ENCODE measurements at regions not wholly inside any gene's neighbourhood (a gene's known extent, or its start where the extent isn't known, plus 50 kb on each side); places are given as distances from the start of the nearest gene placed in this dataset.

DNA sequence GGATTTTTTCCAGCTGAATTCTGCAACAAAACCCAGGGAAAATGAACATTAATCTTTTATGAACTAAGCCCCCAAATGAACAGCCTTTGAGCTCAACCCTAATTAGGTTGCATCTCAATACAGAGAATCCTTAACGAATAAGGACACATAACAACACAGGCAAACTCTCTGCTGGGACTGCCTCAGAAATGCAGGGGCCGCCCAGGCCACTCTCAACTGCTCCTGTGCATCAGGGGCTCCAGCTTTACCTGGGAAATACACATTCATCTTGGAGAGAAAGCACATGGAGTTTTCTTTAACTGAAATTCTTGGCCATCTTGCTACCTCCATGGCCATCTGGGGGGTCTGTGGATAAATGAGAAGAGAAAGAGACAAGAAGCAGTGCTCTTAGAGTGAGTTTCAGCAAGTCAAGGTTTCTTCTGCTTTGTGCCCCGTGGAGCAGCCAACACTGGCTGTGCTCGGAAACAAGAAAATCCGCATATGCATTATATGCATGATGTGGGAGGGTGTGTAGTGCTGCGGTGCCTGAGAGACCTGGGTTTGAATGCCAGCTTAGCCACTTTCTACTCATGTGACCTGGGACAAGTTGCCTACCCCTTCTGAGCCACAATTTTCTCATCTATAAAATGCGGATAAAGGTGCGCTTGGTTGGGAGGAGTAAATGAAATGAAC lies 81.9 kb upstream of the RCN1 start:
- no peak overlapping the region for H3K4me3 ChIP-seq (ENCODE audit: low read length, poor library complexity, severe bottlenecking)
- H3K9me3 ChIP-seq (ENCODE audit: insufficient read depth, low read depth, low read length) = no peaks in the 10 kb centered on the region
- no peaks in the 10 kb centered on the region for H3K36me3 ChIP-seq (ENCODE audit: insufficient read depth, low read length)
- H3K9me2 ChIP-seq (replicated peaks; ENCODE audit: low read depth, low read length) = no peaks in the 10 kb centered on the region
- no peaks in the 10 kb centered on the region for H3K27me3 ChIP-seq (ENCODE audit: insufficient read depth, low read length, poor library complexity, severe bottlenecking)
- TF ChIP-seq, protein P1, sequence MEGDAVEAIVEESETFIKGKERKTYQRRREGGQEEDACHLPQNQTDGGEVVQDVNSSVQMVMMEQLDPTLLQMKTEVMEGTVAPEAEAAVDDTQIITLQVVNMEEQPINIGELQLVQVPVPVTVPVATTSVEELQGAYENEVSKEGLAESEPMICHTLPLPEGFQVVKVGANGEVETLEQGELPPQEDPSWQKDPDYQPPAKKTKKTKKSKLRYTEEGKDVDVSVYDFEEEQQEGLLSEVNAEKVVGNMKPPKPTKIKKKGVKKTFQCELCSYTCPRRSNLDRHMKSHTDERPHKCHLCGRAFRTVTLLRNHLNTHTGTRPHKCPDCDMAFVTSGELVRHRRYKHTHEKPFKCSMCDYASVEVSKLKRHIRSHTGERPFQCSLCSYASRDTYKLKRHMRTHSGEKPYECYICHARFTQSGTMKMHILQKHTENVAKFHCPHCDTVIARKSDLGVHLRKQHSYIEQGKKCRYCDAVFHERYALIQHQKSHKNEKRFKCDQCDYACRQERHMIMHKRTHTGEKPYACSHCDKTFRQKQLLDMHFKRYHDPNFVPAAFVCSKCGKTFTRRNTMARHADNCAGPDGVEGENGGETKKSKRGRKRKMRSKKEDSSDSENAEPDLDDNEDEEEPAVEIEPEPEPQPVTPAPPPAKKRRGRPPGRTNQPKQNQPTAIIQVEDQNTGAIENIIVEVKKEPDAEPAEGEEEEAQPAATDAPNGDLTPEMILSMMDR (conservative IDR thresholded peaks at IDR 0.05; ENCODE audit: low read length) = no peak
- H3F3A ChIP-seq (ENCODE audit: low read depth) = no peaks in the 10 kb centered on the region
- H3K4me1 ChIP-seq (ENCODE audit: insufficient read depth, low read length, poor library complexity, severe bottlenecking) = no peaks in the 10 kb centered on the region
- no peaks in the 10 kb centered on the region for H4K20me1 ChIP-seq (ENCODE audit: insufficient read depth, low read length, poor library complexity, severe bottlenecking)
- no peak overlapping the region for H3K4me2 ChIP-seq (ENCODE audit: low read depth, low read length, poor library complexity, severe bottlenecking)
- no peak overlapping the region for H3K9ac ChIP-seq (ENCODE audit: low read depth, low read length, poor library complexity, severe bottlenecking)
- no peak overlapping the region for H2AFZ ChIP-seq (ENCODE audit: low read length)
- no peaks in the 10 kb centered on the region for H3K79me2 ChIP-seq (ENCODE audit: insufficient read depth, low read length)

DNA sequence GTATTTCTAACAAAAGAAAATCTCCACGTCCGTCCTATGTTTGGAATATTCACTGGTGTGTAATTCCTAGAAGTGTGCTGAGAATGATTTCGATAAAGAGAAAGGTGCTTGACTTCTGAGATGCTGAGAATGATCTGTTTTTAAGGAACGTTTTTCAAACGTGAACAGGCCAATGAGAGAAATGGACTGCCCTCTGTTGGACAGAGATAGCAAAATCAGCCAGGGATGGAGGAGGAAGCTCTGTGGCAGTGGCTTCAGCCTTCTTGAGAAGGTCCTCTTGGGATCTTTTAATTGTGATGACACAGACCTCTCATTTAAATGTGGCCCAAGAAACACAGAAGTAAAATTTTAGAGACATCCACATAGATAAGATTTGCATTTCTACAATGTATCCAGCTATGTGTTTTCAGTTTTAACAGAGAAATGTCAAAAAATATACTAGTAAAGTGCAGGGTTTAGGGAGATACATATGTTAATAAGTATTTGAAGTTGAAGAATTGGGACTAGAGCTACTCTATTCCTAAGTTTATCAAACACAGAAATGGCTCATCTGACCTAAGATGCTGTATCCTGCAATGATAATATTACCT lies 84.0 kb upstream of the RCN1 start:
- no peaks in the 10 kb centered on the region for H3K79me2 ChIP-seq (ENCODE audit: insufficient read depth, low read length)
- H3F3A ChIP-seq (ENCODE audit: low read depth) = no peaks in the 10 kb centered on the region
- H3K4me2 ChIP-seq (ENCODE audit: low read depth, low read length, poor library complexity, severe bottlenecking) = peak overlapping the region; percentile 4
- H3K27me3 ChIP-seq (ENCODE audit: insufficient read depth, low read length, poor library complexity, severe bottlenecking) = no peaks in the 10 kb centered on the region
- H3K9ac ChIP-seq (ENCODE audit: low read depth, low read length, poor library complexity, severe bottlenecking) = no peak overlapping the region
- no peak for TF ChIP-seq EZH2phosphoT487 (IDR thresholded peaks at IDR 0.05; ENCODE audit: borderline replicate concordance)
- TF ChIP-seq, protein P1 (conservative IDR thresholded peaks at IDR 0.05; ENCODE audit: low read length) = peak; percentile 84
- no peaks in the 10 kb centered on the region for H3K9me3 ChIP-seq (ENCODE audit: insufficient read depth, low read depth, low read length)
- H2AFZ ChIP-seq (ENCODE audit: low read length) = peak overlapping the region; percentile 86
- no peaks in the 10 kb centered on the region for H3K36me3 ChIP-seq (ENCODE audit: insufficient read depth, low read length)
- no peak overlapping the region for H3K4me3 ChIP-seq (ENCODE audit: low read length, poor library complexity, severe bottlenecking)
- H3K4me1 ChIP-seq (ENCODE audit: insufficient read depth, low read length, poor library complexity, severe bottlenecking) = no peaks in the 10 kb centered on the region
- no peaks in the 10 kb centered on the region for H4K20me1 ChIP-seq (ENCODE audit: insufficient read depth, low read length, poor library complexity, severe bottlenecking)
- H3K9me2 ChIP-seq (replicated peaks; ENCODE audit: low read depth, low read length) = no peaks in the 10 kb centered on the region

DNA sequence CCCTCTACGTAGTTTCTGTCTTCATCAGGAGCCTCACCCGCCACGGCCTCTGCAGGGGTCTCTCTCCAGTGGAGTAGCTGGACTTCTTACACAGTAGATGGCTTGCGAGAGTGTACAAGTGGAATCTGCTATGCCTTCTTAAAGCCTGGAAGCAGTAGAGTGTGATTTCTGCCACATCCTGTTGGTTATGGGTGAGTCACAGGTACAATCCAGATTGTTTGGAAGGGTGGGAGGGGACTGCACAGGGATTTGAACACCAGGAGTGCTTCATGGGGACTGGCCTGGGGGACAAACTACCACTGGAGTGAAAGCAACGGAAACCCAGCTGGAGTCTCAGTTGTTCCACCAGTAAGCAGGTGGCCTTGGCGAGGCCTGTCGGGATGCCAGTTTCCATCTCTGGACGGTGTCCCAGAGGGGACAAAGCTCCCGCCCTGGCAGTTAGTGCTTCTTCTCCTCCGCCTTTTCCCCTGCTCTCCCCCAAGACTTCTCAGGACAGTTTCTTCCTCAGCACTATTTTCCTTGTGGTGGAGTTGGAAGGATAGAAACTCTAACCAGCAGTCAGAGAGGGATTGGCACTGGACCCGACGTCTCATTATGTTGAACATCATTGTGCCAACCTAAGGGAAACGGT lies 85.0 kb upstream of the RCN1 start:
- H3K9me2 ChIP-seq (replicated peaks; ENCODE audit: low read depth, low read length) = no peaks in the 10 kb centered on the region
- H3K4me1 ChIP-seq (ENCODE audit: insufficient read depth, low read length, poor library complexity, severe bottlenecking) = no peaks in the 10 kb centered on the region
- no peaks in the 10 kb centered on the region for H3F3A ChIP-seq (ENCODE audit: low read depth)
- no peak overlapping the region for H3K4me2 ChIP-seq (ENCODE audit: low read depth, low read length, poor library complexity, severe bottlenecking)
- H4K20me1 ChIP-seq (ENCODE audit: insufficient read depth, low read length, poor library complexity, severe bottlenecking) = no peaks in the 10 kb centered on the region
- TF ChIP-seq, protein P1 (conservative IDR thresholded peaks at IDR 0.05; ENCODE audit: low read length) = no peak
- no peak for TF ChIP-seq EZH2phosphoT487 (IDR thresholded peaks at IDR 0.05; ENCODE audit: borderline replicate concordance)
- H3K4me3 ChIP-seq (ENCODE audit: low read length, poor library complexity, severe bottlenecking) = no peak overlapping the region
- H3K27me3 ChIP-seq (ENCODE audit: insufficient read depth, low read length, poor library complexity, severe bottlenecking) = no peaks in the 10 kb centered on the region
- no peaks in the 10 kb centered on the region for H3K79me2 ChIP-seq (ENCODE audit: insufficient read depth, low read length)
- no peak overlapping the region for H2AFZ ChIP-seq (ENCODE audit: low read length)
- no peaks in the 10 kb centered on the region for H3K36me3 ChIP-seq (ENCODE audit: insufficient read depth, low read length)
- no peaks in the 10 kb centered on the region for H3K9me3 ChIP-seq (ENCODE audit: insufficient read depth, low read depth, low read length)
- H3K9ac ChIP-seq (ENCODE audit: low read depth, low read length, poor library complexity, severe bottlenecking) = no peak overlapping the region

All from Loucy (cell line).